ENCODE measurements at regions not wholly inside any gene's neighbourhood (a gene's known extent, or its start where the extent isn't known, plus 50 kb on each side); places are given as distances from the start of the nearest gene placed in this dataset.
A peak's percentile ranks its signal among the peaks of the same experiment; 100 is the strongest.

GRCh38 chr2:43034242-43034619, 192.2 kb downstream of the ZFP36L2 start:
- no peak for DNase-seq (ENCODE audit: low read depth in 2 of 2)

GRCh38 chr2:43033466-43034241, 192.8 kb downstream of the ZFP36L2 start:
- DNase-seq (ENCODE audit: low read depth in 2 of 2), result no peak

GRCh38 chr2:43033016-43033270, 193.5 kb downstream of the ZFP36L2 start:
- DNase-seq (ENCODE audit: low read depth in 2 of 2), result no peak

GRCh38 chr2:43032213-43033015, 194.0 kb downstream of the ZFP36L2 start:
- DNase-seq (ENCODE audit: low read depth in 2 of 2), result no peak

- DNase-seq (ENCODE audit: low read depth in 2 of 2), result no peak
Observed at GRCh38 chr2:43031471-43032212, 194.8 kb downstream of the ZFP36L2 start.

GRCh38 chr2:43030551-43031307, 195.7 kb downstream of the ZFP36L2 start:
- DNase-seq (ENCODE audit: low read depth in 2 of 2), result no peak

- DNase-seq (ENCODE audit: low read depth in 2 of 2), result no peak
Observed at GRCh38 chr2:43029186-43029585, 197.2 kb downstream of the ZFP36L2 start.

GRCh38 chr2:43028188-43028587, 198.2 kb downstream of the ZFP36L2 start:
- no peak for DNase-seq (ENCODE audit: low read depth in 2 of 2)

- DNase-seq (ENCODE audit: low read depth in 2 of 2), result no peak
Observed at GRCh38 chr2:43027097-43027873, 199.1 kb downstream of the ZFP36L2 start.

GRCh38 chr2:43026426-43027096, 199.8 kb downstream of the ZFP36L2 start:
- DNase-seq (ENCODE audit: low read depth in 2 of 2), result no peak

GRCh38 chr2:43025709-43026295, 200.6 kb downstream of the ZFP36L2 start:
- DNase-seq (ENCODE audit: low read depth in 2 of 2), result no peak

GRCh38 chr2:43024515-43025011, 201.8 kb downstream of the ZFP36L2 start:
- peak in 1 of 2 donors; percentile 7 for DNase-seq (ENCODE audit: low read depth in 2 of 2)

- no peak for DNase-seq (ENCODE audit: low read depth in 2 of 2)
Observed at GRCh38 chr2:43023791-43024514, 202.5 kb downstream of the ZFP36L2 start.

- no peak for DNase-seq (ENCODE audit: low read depth in 2 of 2)
Observed at GRCh38 chr2:43022896-43023295, 203.5 kb downstream of the ZFP36L2 start.

- no peak for DNase-seq (ENCODE audit: low read depth in 2 of 2)
Observed at GRCh38 chr2:43021791-43022509, 204.5 kb downstream of the ZFP36L2 start.

GRCh38 chr2:43020990-43021669, 205.3 kb downstream of the ZFP36L2 start:
- DNase-seq (ENCODE audit: low read depth in 2 of 2), result no peak

- DNase-seq (ENCODE audit: low read depth in 2 of 2), result no peak
Observed at GRCh38 chr2:43020296-43020695, 206.1 kb downstream of the ZFP36L2 start.

All from stimulated activated CD8-positive, alpha-beta memory T cell treated with anti-CD3 and anti-CD28 coated beads, Interleukin-15, amount 100 ng/mL, for 48 hours (primary cell).